COLO668 (cell line): ENCODE measurements at regions not wholly inside any gene's neighbourhood (a gene's known extent, or its start where the extent isn't known, plus 50 kb on each side); places are given as distances from the start of the nearest gene placed in this dataset.

Source experiments
- DNase-seq: peaks from one replicate; lab custom pipeline; 2025; ENCODE audit not compliant: unreplicated experiment; lab: John Stamatoyannopoulos, UW

DNA sequence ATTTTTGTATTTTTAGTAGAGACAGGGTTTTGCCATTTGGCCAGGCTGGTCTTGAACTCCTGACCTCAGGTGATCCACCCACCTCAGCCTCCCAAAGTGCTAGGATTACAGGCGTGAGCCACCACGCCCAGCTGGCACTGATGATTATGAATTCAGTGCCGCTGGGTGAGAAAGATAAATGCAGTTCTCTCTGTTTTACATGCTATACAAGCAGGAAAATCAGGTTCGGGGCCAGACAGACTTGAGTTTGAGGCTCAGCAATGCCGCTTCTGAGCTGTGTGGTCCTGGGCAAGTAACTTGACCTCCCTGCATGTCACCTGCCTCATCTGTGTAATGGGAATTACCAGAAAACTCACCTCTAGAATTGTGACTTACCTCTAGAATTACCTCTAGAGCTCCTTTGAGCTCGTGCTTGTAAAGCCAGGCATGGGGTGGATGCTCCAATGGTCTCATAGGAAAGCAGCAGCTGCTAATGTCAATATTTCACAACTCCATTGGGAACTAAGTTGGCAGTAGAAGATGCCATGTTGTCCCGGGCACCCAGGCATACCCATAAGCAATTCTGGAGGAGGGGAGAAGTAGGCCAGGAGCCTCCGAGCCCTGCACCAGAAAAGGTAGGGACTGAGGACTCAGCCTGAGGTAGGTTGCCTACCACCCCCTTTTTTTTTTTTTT, 119.8 kb upstream of the SLC25A33 start:
- no peak for DNase-seq

GRCh38 chr1:9420835-9421532, 118.3 kb upstream of the SLC25A33 start:
- DNase-seq = no peak

GRCh38 chr1:9421533-9421873, 117.8 kb upstream of the SLC25A33 start:
- no peak for DNase-seq

DNA sequence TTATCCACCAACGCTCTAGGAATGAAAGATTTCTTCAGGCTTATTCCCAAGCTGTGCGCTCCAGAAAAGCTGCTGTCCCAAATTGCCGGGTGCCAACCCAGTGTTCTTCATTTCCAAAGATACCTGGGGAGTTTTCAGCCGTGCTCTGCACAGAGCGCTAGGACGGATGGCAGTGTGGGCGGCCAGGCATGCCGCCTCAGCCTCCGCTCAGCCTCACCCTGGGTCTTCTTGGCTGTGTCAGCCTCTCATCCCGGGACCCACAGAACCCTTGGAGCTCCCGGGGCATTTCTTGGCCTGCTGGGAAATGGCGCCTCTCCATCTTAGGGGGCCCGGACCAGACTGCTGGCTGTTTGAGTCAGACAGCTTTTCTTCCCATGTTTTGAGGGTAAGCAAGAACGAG, 116.9 kb upstream of the SLC25A33 start:
- no peak for DNase-seq

- no peak for DNase-seq
Measured at GRCh38 chr1:9422911-9423505, 116.3 kb upstream of the SLC25A33 start.

DNA sequence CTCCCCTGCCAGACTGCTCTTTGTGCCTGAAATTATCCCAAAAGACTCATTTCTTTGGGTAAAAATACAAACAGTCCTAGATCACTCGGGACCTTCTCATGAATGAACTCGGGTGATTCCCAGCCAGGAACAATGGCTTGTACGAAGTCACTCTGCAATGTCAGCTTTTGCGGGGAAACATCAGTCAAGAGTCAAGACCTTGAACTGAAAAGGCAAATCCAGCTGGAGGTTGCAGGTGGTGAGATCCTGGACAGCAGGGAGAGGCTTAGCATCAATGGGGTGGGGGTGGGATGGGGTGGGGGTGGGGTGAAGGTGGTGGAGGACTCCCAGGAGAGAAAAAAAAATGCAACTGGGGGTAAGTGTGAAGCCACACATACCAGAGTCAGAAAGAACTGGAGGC, 115.0 kb upstream of the SLC25A33 start:
- no peak for DNase-seq

DNA sequence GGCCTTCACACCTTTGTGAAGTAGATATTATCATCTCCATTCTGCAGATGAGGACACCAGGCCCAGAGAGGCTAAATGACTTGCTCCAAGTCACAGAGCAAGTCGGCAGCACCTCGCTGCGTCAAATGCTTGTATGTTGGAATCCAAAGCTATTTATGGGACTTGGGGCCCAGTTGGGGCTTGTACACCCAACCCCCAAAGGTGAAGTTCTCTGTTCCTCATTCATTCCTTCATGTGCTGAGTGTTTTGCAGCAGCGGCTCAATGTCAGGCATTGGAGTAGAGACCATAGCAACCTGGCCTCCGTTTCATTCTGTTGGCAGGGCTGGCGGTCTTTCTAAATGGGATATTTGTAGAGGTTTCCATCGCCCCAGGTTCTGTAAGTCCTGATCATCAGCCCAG, 113.4 kb upstream of the SLC25A33 start:
- no peak for DNase-seq

DNA sequence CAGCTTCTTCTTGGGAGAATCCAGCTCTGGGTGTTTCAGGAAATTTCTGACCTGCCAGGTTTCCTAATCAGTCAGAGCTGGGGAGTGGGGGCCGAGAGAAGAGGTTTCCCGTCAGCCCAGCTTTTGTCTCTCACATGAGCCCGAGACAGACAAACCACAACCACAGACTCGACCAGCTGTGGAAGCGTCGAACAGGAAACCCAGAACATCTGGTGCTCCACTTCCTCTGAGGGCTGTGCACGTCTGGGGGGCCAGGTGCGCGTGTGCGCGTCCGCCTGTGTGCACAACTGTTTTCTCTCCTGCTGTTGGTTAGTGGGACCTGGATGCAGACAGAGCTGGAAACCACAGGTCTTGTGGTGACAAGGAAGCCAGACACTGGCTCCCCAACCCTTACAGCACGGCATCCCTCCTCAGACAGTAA, 113.0 kb upstream of the SLC25A33 start:
- peak; percentile 28 for DNase-seq

GRCh38 chr1:9427388-9427787, 111.9 kb upstream of the SLC25A33 start:
- no peak for DNase-seq

GRCh38 chr1:9428601-9429341, 110.5 kb upstream of the SLC25A33 start:
- peak; percentile 100 for DNase-seq

- no peak for DNase-seq
Measured at GRCh38 chr1:9429342-9429711, 109.9 kb upstream of the SLC25A33 start.

DNA sequence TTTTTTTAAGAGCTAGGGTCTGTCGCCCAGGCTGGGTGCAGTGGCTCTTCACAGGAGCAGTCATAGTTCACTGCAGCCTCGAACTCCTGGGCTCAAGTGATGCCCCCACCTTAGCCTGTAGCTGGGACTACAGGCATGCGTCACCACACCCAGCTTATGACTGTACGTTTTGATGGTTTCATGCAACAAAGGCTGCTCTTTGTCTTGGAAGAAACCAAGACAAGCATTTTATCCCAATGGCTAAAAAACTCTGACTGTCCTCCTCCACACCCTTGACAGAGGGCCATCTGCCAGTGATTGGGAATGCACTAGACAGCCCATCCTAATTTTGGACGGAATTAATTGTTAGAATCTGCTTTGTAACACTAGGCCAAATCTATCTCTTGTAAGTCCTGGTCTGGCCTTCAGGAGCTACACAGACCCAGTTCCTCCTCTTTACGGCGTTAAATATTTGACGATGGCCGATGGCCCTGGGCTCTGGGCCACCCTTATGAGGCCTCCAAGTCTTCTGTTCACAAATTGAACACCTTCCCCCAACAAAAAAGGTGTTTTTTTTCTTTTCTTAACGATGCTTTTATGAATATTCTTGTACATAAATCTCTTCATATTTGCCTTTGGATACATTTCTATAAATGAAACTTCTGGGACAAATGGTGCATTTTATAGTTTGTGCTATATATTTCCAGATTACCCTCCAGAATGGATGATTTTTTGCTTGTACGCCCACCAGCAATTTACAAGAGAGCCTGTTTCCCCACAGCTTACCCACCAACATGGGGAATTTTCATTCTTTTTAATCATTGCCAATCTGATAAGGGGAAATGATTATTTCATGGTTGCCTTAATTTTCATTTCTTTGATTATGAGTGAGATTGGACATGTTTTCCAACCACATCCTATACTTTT, 104.8 kb upstream of the SLC25A33 start:
- no peak for DNase-seq

DNA sequence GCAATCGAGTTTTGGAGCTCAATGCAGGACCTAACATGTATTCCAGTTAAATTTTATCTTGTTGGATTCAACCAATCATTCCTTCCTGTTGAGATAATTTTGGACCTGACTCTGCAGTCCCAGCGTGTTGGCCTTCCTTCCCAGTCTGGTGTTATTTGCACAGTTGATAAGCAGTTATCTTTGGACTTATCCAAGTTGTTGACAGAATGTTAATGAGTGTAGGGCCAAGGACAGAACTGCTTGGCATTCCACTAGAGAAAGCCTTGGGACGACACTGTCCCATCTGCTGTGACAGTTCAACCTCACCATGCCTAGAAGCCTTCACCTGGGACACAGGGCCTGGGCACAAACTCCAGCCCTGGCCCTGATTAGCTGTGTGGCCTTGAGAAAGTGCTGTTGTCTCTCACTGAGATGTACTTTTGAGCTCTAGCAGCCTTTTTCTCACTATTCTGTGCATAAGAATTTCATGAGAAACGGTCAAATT, 104.1 kb upstream of the SLC25A33 start:
- no peak for DNase-seq

DNA sequence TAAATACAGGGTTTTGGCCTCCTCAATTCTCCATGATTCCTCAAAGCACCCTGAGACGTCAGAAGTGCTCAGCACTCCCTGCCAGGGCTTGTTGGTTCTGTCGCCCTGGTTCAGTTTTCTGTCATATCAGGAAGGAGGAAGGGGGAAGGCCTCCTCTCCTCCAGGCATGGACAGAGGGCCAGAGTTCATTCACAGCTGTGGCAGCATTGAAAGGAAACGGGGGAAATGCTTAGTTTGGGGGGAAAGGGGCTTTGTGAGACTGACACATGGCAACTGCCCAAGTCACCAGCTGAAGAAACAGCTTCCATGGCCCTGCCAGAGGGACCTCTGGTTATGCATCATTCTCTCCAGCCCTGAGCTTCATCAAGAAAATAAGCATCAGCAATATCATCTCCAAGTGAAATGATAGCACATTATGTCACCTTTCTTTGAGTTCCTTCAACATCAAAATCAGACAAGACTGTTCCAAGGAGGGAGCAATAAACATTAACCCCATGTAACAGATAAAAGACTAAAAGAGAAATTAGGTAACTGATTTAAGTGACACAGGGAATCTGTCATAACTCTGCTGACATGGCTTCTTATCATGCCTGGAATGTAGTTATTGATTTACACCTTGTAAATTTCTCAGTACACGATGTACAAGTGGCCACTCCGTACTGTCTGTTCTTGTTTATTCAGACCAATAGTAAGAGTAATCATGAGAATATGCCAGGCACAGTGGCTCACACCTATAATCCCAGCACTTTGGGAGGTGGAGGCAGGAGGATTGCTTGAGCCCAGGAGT, 103.2 kb upstream of the SLC25A33 start:
- DNase-seq = no peak

DNA sequence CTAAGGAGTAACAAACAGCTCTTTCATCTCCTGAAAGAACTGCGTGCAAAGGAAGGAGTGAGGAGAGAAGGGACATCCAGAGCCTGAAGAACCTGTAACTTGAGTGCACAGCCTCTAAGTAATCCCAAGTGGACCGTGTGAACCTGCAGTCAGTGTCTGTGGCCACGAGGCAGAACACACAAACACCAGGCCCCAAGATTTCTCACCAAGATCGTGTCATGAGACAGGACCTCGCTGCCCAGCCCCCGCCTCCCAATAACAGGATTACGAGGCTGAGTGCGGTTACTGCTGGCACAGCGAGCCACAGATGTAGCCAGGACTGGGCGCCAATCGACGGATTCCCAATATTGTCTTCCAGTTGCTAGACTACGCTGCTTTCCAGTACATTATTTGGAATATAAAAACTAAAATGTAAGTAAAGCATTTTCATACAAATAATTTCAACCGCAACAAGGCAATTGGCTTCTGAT, 101.3 kb upstream of the SLC25A33 start:
- DNase-seq = no peak

DNA sequence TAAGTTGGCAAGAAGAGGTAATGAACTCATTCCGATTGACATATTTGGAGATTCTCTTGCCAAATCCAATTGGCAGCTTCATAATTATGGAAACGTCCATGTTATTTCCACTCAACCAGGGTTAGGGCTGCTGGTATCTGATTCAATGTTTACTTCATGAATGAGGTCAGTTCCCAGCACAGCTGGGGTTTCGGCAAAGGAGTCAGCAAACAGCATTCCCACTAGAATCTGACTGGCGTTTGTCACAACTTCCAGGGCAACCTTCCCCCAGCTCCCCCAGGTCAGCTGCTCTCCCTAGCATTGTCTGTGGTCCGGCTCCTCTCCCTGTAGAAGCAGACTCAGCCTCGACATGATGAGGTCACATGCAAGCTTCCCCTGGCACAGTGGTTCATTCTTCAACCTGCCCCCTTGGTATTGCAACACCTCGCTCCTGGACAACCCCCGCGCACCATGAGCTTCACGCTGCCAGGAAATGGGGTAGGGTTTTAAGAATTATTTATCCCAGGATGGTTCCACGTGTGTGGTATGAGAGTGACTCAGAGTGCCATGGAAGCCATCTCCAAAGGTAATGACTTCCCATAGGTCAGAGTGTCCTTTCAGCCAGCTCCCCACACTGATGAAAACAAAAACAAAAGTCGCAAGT, 100.7 kb upstream of the SLC25A33 start:
- DNase-seq = peak; percentile 61

- peak; percentile 32 for DNase-seq
Measured at GRCh38 chr1:9439074-9439761, 100.0 kb upstream of the SLC25A33 start.

DNA sequence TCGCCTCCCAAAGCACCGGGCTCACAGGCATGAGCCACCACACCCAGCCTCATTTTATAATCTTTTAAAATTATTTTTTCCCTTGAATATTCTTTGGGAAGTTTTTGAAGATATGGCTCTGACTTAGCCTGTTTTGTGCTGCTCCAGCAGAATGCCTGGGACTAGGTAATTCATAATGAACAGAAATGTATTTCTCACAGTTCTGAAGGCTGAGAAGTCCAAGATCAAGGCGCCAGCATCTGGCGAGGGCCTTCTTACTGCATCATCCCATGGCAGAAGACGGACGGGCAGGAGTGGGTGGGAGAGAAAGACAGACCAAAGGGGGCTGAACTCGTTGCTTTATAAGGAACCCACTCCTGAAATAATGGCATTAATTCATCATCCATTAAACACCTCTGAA, 99.0 kb upstream of the SLC25A33 start:
- DNase-seq = no peak

GRCh38 chr1:9440763-9441194, 98.5 kb upstream of the SLC25A33 start:
- DNase-seq = no peak
